Stimulated activated CD4-positive, alpha-beta T cell treated with anti-CD3 and anti-CD28 coated beads, Interleukin-15, amount 100 ng/mL, for 24 hours (primary cell): ENCODE measurements at regions not wholly inside any gene's neighbourhood (a gene's known extent, or its start where the extent isn't known, plus 50 kb on each side); places are given as distances from the start of the nearest gene placed in this dataset.
"Not testable (repeated sequence)": the region's sequence is repeated elsewhere in the genome, so short reads cannot be mapped to it uniquely, and the experiment has no call there.

ENCODE experiments used
- DNase-seq: peaks from one replicate; pipeline ENCODE4 v3.0.0-alpha.2; 2020

DNA sequence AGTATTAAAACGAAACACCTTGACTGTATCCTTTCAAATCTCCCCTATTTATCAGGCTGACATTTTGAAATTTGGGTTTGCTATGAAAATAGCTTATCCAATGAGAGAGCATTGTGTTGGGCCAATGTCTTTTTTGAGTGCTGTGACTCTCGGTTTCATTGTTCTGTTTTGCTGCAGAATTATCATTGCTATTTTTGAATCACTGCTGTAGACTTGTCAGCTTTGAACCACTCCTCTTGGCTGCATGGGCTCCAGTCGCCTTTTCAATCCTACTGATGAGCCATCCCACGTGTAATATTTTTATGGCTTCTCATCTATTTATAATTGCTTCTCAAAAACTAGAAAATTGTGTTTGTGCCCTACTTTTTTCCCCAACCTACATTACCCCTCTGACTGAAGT, 322.8 kb downstream of the LNPK start:
- no peak for DNase-seq

DNA sequence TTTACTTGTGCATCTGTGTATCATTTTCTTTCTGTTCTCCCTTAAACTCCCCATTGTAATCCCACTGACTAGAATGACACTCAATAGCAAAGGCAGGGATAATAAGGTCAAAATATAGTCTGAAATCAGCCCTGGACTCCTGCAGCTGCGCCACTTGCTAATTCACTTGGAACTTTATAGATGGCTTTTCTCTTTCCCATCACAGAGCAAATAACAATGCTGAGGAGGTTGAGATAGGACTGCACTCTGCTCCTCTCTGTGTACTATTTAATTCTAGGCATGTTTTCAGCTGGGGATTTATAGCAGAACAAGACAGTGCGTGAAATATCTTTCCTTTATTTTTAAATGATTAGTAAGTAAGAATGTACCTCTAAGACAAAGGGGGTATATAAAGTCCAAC, 324.2 kb downstream of the LNPK start:
- DNase-seq = no peak

DNA sequence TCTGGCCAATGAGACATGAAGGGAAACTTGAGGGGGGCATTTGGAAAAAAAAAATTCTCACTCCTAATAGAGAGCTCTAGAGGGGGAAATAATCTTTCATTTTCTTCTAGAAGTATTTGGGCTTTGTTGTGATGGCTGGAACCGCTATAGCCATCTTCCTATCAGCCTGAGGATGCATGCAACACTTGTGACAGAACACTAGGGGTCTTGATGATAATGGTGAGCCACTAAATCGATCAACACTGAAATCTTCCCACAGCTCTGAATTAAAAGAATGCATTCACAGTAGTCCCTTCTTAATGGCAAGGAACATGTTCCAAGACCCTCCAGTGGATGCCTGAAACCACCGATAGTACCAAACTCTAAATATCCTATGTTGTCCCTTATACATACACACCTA, 325.3 kb downstream of the LNPK start:
- DNase-seq = no peak

DNA sequence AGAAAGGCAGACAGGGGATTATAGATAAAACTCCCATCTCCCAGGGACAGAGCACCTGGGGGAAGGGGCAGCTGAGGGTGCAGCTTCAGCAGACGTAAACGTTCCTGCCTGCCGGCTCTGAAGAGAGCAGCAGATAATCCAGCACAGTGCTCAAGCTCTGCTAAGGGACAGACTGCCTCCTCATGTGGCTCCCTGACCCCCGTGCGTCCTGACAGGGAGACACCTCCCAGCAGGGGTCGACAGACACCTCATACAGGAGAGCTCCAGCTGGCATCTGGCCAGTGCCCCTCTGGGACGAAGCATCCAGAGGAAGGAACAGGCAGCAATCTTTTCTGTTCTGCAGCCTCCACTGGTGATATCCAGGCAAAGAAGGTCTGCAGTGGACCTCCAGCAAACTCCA, 333.3 kb downstream of the LNPK start:
- DNase-seq = not testable (repeated sequence)

DNA sequence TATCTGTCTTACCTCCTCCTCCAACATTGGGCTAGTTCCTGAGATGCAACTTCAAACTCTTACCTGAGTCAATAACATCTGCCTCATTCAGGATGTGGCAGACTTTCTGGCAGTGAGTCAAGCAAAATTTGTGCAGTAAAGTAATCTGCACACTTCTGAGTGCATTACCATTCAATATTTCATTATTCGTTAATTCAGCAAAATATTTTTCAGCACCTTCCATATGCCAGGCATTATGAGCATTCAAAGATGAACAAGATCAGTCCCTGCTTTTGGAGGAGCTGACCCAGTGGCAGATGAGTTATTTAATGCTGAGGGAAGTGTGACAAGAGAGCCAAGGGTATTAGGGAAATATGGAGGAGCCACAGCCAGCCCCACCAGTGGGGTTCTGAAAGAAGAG, 339.7 kb downstream of the LNPK start:
- DNase-seq = no peak

DNA sequence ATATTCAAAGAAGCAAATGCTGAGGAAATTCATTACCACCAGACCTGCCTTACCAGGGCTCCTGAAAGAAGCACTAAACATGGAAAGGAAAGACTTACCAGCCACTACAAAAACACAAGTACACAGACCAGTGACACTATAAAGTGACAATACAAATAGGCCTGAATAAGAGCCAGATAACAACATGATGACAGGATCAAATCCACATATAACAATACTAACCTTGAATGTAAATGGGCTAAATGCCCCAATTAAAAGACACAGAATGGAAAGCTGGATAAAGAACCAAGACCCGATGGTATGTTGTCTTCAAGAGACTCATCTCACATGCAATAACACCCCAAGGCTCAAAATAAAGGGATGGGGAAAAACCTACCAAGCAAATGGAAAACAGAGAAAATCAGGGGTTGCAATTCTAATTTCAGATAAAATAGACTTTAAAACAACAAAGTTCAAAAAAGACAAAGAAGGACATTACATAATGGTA, 353.4 kb downstream of the LNPK start:
- DNase-seq = no peak

DNA sequence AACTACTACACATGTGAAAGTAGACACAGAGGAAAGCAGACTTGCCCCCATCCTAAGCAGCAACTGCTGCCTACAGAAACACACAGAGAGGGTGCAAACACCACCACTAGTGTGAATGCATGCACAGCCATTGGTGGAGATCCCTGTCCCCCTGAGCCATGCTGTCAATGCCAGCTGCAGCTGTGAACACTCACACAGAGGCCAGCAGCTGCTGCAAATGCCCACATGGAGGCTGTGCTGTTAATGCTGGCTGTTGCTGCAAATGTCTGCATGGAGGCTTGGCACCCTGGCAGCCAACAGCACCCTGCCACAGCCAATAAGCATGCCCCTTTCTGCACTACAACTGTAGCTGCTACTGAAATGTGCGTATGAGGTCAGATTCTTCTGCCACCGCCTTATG, 355.0 kb downstream of the LNPK start:
- DNase-seq = no peak

DNA sequence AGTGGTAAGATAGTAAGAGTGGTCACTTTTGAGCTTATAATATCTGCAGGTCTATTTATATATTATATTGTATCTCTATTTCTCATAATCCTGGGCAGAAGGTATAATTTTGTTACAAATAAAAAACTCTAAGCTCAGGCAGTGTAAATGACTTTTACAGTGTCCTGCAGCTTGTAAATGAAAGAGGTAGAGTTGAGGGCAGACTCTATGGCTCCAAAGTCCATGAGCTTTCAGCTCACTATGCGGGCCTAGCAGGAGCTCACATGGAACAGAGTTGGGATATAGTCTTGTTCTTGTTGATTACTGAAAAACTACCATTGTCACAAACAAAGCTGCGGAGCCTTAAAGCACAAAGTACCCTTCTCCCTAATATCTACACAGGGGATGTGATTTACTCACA, 361.4 kb downstream of the LNPK start:
- no peak for DNase-seq

DNA sequence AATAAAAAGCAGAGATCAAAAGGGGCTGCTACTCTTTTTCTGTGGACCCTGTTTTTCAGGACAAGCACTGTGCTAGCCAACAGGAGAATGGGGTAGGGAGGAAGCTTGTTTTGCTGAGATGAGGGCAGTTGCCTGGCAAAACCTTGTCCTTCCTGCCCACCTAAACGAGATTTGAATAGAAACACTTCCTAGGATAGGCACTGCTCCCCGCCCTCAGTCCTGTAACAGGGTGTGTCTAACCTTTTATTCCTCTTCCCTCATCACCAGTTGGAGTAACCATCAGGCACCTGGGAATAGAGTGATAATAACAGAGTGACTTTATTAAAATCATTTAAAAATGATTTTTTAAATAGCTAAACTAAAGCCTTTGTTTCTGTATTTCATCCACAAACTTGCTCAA, 368.8 kb downstream of the LNPK start:
- DNase-seq = no peak

DNA sequence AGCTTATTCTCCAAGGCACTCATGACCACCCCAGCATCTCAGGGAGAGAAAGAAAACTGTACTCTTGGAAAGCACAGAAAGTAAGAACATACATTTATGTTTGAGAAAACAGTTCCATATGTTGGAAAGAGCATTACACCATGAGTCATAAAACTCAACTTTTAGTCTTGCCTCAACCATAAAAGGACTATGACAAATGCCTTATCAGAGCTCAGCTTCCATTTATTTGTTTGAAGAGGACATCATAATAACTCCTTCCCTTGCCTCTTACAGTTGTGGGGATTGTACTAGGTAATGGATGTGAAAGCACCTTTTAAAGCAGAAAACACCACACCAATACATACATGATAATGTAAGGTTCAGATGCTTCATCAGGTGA, 370.8 kb downstream of the LNPK start:
- no peak for DNase-seq

DNA sequence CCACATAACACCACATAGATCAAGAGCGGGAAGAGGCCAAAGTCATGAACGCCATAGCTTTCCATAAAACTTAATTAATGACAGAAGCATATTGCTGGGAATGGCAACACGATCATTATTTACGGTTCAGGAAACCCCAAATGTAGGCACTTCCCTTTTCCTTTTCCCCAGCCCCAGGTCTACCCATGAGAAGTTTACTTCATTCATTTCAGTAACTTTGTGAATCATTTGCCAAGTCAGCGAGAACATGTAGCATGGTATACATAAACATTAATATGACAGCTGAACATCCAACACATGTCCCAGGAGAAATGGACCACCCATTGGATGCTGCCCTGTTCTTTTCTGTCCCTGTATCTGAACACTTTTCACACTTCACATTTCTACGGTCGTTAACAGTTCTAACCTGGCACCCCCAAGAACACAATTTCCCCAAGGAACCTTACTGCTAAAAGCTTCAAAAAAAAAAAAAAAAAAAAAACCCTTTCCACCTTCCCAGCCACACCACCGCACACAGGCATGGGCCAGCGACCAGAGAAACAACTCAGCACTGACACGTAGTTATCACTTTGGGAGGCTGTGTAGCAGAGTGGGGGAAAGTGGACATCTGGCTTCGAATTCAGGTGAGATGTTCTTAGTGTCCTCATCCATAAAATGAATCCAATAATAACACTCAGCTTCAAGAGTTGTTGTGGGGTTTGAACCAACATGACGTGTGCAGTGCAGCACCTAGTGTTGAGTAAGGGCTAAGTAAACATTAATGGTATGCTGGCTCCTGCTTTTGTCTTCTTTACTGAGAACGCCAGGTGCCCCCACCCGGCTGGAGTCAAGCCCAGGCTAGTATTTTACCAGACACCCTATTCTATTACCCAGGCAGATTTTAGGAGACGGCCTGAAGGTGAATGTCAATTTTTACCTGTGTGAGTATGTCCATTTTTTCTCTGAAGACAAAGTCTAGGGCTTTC, 371.5 kb downstream of the LNPK start:
- no peak for DNase-seq

DNA sequence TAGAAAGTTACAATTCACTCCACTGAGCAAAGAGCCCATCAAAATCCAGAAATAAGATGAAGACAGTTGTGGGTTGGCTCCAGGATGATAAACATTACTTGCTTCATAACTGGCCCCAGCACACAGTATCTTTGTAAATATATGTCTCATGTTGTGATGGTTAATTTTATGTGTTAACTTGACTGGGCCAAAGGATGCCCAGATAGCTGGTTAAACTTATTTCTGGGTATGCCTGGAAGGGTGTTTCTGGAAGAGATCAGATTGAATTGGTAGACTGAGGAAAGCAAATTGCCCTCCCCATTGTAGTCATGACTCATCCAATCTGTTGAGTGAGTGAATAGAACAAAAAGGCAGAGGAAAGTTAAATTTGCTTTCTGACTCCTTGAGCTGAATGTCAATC, 373.8 kb downstream of the LNPK start:
- DNase-seq = no peak

DNA sequence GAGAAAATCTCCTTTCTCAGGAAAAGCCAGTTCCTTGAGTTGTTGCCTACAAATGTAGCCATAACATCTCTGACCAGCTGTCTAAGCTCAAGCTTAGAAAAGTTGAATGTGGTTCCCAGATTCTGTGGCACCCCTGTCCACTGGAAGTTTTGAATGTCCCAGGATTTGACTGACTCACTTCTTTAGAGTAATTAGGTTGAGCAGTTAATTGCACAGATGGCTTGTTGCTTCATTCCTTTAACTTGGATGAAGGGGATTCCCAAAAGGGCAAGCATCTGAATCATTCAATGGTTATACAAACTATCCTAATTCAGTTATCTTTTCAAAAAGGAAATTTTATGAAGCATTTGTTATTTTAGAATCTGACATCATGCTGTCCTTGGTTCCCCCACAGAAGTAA, 374.7 kb downstream of the LNPK start:
- DNase-seq = no peak

DNA sequence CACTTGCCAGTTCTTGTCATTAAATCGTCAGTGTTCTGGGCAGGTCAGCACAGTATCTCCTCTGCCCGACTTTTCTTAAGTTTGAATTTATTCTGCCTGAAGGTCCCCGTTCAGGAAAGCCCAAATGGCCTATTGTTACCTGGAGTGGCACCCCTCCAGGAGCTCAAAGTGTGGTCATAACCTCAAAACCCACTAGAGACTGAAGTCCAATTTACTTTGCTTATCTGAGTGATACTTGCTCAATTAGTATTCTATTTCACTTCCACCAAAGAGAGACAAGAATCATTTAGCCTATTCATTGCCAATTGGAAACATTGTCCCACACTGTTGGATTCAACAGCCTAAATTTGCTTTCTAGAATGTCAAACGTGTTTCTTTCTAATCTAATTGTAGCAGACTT, 375.3 kb downstream of the LNPK start:
- no peak for DNase-seq

DNA sequence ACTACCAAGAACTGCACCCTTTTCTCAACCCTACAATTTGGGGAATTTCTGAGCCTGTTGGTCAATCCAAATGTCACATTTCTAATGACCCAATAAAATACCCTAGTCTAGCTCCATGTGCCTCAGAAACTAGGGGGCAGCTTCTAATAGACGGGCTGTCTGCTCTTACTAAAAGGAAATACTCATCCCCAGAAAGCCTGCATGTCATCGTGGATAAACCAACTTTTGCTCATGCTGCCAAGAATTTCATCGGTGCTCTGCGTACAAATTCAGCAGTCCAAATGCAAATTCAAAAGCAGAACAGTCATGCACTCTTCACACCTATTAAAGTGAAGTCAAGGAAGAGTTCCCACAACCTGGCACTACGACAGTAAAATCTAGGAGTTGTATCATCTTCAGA, 377.3 kb downstream of the LNPK start:
- no peak for DNase-seq

DNA sequence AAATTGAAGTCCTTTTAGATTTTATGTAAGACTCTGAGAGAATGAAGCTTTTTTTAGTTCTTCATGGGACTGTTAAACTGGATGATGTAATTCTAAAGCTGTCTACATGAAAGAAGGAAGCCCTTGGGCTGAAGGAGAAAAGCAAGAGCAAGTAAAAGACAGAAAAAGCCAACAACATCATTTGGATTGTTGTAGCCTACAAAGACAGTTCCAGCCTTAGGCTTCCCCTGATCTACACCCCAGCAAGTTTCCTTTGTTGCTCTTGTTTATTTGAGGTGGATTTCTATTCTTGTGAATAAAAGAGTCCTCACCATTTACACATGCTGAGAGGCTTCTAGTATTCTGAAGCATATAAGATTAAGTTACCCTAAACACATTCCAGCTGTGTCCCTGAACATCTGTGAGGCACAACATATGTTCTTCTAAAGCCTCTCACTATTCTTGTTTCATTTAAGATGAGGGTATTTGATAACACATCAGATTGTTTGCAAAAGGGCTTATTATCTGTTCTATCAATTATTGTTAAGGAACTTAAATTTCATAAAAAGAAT, 377.8 kb downstream of the LNPK start:
- no peak for DNase-seq

DNA sequence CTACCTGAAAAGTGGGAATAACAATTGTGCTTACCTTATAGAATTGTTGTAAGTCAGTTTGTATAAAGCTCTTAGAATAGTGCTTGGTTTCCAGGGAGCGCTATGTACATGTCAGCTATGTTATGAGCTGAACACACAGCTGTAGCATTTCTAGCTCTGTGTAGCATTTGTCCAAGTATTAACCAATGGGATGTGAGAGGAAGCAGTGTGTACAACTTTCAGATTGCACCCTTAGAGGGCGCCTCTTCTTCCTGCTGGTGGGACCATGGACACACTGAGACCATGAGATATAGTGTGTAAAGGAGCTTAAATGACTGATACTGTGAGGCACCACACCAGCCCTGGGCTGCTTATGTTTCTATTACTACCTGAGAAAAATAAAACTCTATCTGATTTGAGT, 380.2 kb downstream of the LNPK start:
- no peak for DNase-seq

DNA sequence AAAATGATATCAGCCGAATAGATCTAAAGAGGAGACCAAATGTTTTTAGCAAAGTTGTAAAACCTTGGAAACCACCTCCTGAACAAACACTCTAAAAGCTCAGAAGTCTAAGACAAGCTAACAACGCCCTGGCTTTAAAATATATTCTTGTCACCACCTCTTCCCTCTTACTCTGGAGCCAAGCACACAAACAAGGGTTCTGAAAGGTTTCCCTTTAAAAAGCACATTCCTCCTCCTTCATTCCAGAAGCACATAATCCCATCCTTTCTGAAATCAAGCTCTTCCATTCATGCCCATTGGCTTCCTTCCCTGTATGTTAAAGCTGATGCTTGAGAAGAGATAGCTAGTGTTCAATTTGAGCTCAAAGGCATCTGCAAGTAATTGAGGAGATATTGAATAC, 382.0 kb downstream of the LNPK start:
- DNase-seq = no peak

DNA sequence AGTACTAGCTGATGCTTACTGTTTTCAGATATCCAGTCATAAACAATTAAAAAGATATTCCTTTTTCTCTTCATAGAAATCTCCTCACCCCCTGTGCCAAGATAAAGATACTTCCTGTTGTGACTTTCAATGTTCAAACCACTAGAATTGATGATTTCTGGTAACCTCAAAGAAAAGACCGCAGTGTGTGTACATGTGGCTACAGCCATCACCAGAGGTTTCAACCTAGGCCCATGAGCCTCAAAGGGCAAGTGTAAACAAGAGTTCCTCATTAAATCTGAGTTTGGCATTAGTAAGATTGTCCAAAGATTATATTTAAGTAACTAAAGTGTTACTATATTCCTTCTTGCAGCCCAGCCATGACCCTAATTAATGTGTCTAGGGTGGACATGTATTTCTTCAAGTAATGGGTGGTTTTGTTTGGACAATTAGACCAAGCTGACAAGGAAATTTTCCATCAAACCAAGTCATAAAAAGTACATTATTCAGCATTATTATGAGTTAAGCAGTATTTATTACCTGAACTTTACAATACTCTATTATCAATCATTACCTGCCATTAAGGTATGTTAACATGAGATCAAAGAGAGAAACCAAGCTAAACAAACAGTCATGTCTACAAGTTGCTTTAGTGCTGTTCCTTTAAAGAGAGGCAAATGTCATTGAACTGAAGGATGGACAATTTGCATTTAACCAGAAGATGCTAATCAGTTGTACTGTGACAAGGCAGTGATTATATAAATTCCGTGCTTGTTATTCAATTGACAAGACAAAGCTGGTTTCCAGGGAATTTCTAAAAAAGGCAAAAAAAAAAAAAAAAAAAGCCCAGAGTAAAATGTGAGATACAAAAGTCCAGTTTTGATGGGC, 382.7 kb downstream of the LNPK start:
- DNase-seq = no peak

DNA sequence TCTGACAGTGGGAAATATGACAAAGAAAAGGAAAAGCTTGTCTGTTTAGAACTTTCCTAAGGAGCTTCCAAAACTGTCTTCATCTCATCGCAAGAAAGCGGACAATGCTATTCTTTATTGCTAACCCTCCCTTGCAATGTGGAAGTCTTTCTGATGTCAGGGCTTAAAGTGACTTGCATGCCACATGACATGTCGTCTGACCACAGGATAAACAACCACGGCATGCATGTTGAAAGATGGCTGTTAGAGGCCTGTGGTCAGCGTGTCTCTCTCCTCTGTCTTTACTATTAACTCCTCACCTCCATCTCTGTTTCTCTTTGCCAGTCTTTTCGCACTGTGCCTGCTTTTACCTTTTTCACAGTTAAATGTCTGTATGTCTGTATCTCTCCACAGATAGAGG, 389.8 kb downstream of the LNPK start:
- no peak for DNase-seq

DNA sequence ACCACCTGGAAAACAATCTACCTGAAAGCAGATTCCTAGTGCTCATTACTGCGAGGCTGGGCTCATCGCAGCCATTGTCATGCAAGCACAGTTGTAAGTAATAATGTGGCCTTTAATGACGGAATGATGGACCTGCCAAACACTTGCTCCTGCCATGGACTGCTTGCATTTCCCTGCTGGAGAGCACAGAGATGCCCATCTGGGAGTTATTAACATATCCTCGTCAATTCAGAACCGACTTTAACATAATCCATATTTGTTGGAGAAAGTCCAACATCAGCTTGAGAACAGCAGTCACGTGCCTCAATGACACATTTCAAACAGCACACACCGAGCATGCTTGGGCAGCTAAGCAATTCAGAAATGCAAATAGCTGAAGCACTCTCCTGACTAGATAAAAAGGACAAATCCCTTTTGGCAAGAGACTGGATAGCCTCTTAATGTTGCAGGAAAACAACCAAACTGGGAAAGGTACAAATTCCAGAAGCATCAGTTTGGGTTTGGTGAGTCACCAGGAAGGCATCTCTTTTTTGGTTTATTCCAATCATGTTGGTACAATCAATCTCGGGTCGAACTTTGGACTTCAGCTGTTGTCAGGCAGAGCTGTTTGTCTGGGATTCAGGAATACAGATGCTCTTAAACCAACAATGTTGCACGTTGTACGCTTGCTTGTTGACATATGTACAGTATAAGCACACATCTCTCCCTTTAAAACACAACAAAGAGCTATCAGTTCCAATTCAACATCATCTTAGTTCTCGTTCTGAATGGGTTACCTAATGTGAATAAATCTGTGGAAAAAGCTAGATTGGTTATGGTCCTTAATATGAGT, 395.8 kb downstream of the LNPK start:
- DNase-seq = no peak

DNA sequence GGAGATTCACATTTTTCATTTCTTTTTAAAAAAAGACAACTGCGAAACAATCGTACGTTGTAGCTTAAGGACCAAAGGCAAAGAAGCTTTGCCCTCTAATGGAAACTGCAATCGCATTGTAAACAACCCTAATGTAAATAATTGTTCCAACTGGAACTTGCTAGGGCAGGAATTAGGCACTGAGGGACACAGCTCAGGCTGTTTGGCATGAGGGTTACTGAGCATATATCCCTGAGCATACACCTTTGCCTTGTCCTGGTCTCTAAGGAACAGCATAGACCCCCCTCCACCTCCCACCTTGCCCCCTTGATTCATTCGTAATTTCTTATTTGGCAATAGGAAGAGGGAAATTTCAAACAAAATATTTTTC, 396.4 kb downstream of the LNPK start:
- no peak for DNase-seq

DNA sequence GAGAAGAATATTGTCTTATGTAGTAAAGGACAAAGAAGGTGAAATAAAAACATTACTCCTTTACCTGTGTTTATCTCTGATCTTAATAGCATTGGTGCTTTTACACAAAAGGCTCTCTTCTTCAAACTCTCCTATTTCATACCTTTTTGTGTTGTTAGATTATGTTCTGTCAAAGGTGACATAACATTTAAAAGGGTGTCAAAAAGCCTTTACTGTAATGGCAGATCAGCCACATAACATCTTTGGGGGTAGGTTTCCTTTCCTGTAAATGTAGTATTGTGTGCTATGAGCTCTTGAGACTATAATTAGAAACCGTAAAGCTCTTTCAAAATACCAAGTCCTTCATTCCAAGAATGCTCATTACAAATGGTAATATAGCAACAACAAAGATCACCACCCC, 400.1 kb downstream of the LNPK start:
- no peak for DNase-seq
